Astrocyte of the spinal cord (primary cell): ENCODE measurements at regions not wholly inside any gene's neighbourhood (a gene's known extent, or its start where the extent isn't known, plus 50 kb on each side); places are given as distances from the start of the nearest gene placed in this dataset.

ENCODE experiments used
- DNase-seq: peaks from one replicate; pipeline ENCODE4 v3.0.0; 2011; ENCODE audit warnings: low read depth, low spot score
- H3K4me3 ChIP-seq: 2 replicates; pipeline ENCODE4 v1.5.1; 2011; ENCODE audit warnings: low read depth, mild to moderate bottlenecking, low read length, moderate library complexity
- in situ Hi-C: cut with HindIII; loops from 2 replicates; pipeline ENCODE4 v1.10.0; 2017; ENCODE audit warnings: low sequenced_read_pairs
- TF ChIP-seq, protein P1 (sequence below): IDR thresholded peaks from 2 replicates; pipeline ENCODE4 v1.5.1; 2012; ENCODE audit warnings: low read depth, mild to moderate bottlenecking, low read length, inconsistent platforms

DNA sequence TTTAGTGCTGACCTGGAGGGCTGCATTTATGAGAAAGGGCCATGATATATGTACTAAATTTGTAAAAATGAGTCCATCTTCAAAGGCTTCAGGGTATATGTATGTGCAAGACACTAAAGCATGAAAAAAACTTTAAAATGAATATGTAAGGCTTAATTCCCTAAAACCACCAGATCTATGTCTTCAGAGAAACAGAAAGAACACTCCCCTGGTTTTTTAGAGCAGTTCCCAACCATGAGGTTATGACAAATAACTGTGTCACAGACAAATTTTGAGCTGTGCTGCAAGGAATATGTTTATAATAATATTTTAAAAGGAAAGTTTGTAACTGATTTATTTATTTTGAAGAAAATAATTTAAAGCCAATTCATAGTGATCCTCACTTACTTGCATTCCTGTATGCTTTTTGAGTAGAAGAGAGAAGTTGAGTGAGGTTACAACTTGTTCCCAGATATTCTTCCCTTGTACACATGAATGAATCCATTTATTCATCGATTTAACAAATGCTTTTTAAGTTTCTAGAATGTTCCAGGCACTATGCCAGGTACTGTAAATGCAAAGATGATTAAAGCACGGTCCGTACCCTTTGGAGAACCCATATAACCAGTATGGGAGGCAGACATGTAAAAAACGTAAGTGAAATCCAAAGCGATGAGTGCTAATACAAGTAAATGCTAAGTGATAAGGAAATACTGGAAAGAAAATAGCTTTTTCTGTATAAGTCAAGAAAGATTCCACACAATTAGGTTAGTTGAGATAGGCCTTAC, 295.2 kb upstream of the DIAPH2 start:
- no peak for DNase-seq
- TF ChIP-seq, protein P1, sequence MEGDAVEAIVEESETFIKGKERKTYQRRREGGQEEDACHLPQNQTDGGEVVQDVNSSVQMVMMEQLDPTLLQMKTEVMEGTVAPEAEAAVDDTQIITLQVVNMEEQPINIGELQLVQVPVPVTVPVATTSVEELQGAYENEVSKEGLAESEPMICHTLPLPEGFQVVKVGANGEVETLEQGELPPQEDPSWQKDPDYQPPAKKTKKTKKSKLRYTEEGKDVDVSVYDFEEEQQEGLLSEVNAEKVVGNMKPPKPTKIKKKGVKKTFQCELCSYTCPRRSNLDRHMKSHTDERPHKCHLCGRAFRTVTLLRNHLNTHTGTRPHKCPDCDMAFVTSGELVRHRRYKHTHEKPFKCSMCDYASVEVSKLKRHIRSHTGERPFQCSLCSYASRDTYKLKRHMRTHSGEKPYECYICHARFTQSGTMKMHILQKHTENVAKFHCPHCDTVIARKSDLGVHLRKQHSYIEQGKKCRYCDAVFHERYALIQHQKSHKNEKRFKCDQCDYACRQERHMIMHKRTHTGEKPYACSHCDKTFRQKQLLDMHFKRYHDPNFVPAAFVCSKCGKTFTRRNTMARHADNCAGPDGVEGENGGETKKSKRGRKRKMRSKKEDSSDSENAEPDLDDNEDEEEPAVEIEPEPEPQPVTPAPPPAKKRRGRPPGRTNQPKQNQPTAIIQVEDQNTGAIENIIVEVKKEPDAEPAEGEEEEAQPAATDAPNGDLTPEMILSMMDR: no peak
- no peak overlapping the region for H3K4me3 ChIP-seq
- in situ Hi-C loops: no loop called here

DNA sequence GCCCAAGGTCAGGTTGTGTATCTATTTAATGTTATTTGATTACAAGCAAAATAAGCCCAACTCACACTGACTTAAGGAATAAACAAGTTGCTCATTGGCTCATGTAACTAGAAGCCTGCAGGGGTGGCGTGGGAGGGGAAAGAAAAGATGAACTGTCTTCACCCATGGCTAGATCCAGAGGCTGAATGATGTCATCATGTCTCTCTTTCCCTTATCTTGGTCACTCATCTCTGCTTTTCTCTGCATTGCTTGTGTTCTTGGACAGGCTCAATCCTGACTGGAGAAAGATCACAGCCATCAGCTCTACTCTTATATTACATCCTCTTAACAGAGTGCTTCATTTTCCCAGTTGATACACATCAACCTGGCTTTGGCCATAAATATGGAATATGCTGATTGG, 290.0 kb upstream of the DIAPH2 start:
- in situ Hi-C loops: no loop called here
- no peak for DNase-seq
- H3K4me3 ChIP-seq: no peak overlapping the region
- TF ChIP-seq, protein P1: no peak

DNA sequence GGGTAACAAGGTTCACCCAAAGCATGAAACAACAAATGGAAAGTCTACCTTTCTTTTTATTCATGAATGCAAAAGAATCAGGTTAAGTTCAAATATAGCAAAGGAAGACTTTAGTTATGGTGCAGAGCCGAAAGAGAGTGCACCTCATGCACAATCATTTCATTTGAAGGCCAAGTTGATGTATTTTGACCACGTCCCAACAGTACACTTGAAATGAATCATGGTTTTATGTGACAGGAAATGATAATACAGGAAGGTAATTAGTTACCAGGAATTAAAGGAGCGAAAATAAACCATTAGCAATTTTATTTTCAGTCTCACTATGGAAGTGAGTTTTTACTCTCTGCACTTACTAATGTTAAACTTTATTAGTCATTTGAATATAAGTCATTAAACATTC, 281.2 kb upstream of the DIAPH2 start:
- in situ Hi-C loops: no loop called here
- DNase-seq: no peak

DNA sequence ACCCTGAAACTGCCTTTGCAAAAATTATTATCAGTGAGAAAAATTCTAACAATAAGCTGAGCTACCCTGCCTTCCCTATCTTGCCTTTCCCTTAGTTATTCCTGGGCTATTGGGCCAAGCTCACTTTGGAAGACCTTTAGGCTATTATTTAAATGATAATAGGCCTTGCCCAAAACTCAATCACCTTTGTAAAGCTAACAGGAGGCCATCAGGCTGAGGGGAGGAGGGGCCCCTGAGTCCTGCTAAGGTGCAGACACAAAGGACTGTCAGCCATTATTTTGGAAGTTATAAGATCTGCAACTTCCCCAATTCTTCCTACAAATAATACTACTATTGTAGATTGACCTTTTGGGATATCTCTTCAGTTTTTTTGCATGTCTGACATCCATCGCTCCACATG, 278.8 kb upstream of the DIAPH2 start:
- in situ Hi-C loops: no loop called here
- TF ChIP-seq, protein P1: no peak
- no peak overlapping the region for H3K4me3 ChIP-seq
- DNase-seq: no peak

More for the DNA sequence above, 281.2 kb upstream of the DIAPH2 start:
- TF ChIP-seq, protein P1: no peak
- H3K4me3 ChIP-seq: no peak overlapping the region

DNA sequence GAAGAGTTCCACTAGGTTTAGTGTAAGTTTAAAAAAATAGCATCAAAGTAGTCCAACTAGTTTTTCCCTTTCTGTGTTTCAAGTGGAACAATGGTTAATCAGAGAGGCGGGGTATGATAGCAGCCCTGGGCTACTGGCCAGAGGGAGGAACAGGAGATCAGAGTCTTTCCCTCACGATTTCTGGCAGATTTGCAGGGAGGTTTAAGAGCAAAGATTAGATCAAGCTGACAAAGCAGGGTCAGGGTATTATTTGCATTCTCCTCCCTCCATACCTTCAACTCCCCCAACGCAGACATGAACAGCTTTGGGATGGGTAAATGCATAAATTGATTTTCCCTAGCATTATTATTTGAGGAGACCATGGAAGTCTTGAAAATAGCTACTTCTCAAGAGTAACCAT, 277.6 kb upstream of the DIAPH2 start:
- TF ChIP-seq, protein P1: no peak
- H3K4me3 ChIP-seq: no peak overlapping the region
- peak; percentile 44 for DNase-seq
- in situ Hi-C loops: no loop called here

DNA sequence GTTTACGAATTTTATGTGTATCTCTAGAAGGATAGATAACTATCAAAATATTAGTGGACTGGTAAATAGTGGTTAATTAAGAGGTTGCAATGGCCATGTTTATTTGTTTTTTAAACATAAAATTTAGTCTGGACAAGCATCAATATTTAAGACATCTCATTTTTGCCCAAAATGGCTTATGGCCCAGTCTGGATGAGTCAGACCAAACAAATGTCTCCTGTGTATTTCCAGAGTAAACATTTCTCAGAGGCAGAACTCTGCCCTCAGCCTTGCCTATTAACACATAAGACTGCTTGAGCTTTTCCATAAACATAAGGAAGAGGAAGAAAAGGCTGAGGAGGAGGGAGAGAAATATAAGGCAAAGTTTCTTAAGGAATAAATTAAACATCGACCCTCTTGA, 277.1 kb upstream of the DIAPH2 start:
- DNase-seq: peak; percentile 69
- TF ChIP-seq, protein P1: no peak
- H3K4me3 ChIP-seq: no peak overlapping the region
- in situ Hi-C loops: no loop called here
